ENCODE measurements at regions not wholly inside any gene's neighbourhood (a gene's known extent, or its start where the extent isn't known, plus 50 kb on each side); places are given as distances from the start of the nearest gene placed in this dataset.

DNA sequence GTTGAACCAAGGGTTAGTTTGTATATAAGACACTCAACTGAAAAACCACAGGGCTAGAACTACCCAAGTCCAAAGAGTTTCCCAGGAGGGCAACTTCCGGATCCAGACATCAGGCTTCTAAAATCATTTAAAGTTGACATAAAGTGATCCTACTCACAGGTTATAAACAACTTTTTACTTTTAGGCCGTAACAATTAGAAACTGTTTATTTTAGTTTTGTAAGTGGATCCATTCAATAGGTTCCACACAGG is 454.6 kb downstream of the MEIS1 start:
- POLR2A ChIA-PET = interaction anchor here (0.5 kb wide), 1 partner anchor 1878 kb away, joined by 3 read pairs; no protein-coding TSS in a partner anchor
- no peak overlapping the region for H3K4me3 ChIP-seq (ENCODE audit: low read depth in 2 of 2, low read length in 2 of 2)
- H3K9me3 ChIP-seq (ENCODE audit: control insufficient read depth, insufficient read depth, low read depth, low read length) = no peaks in the 10 kb centered on the region
- H3K4me1 ChIP-seq (ENCODE audit: control insufficient read depth, insufficient read depth, low read length) = no peaks in the 10 kb centered on the region
- TF ChIP-seq TCF7L2 (IDR thresholded peaks at IDR 0.05; ENCODE audit: low read depth, low read length) = no peak
- TF ChIP-seq, protein P1, sequence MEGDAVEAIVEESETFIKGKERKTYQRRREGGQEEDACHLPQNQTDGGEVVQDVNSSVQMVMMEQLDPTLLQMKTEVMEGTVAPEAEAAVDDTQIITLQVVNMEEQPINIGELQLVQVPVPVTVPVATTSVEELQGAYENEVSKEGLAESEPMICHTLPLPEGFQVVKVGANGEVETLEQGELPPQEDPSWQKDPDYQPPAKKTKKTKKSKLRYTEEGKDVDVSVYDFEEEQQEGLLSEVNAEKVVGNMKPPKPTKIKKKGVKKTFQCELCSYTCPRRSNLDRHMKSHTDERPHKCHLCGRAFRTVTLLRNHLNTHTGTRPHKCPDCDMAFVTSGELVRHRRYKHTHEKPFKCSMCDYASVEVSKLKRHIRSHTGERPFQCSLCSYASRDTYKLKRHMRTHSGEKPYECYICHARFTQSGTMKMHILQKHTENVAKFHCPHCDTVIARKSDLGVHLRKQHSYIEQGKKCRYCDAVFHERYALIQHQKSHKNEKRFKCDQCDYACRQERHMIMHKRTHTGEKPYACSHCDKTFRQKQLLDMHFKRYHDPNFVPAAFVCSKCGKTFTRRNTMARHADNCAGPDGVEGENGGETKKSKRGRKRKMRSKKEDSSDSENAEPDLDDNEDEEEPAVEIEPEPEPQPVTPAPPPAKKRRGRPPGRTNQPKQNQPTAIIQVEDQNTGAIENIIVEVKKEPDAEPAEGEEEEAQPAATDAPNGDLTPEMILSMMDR (IDR thresholded peaks at IDR 0.05) = no peak
- TF ChIP-seq, protein P2, sequence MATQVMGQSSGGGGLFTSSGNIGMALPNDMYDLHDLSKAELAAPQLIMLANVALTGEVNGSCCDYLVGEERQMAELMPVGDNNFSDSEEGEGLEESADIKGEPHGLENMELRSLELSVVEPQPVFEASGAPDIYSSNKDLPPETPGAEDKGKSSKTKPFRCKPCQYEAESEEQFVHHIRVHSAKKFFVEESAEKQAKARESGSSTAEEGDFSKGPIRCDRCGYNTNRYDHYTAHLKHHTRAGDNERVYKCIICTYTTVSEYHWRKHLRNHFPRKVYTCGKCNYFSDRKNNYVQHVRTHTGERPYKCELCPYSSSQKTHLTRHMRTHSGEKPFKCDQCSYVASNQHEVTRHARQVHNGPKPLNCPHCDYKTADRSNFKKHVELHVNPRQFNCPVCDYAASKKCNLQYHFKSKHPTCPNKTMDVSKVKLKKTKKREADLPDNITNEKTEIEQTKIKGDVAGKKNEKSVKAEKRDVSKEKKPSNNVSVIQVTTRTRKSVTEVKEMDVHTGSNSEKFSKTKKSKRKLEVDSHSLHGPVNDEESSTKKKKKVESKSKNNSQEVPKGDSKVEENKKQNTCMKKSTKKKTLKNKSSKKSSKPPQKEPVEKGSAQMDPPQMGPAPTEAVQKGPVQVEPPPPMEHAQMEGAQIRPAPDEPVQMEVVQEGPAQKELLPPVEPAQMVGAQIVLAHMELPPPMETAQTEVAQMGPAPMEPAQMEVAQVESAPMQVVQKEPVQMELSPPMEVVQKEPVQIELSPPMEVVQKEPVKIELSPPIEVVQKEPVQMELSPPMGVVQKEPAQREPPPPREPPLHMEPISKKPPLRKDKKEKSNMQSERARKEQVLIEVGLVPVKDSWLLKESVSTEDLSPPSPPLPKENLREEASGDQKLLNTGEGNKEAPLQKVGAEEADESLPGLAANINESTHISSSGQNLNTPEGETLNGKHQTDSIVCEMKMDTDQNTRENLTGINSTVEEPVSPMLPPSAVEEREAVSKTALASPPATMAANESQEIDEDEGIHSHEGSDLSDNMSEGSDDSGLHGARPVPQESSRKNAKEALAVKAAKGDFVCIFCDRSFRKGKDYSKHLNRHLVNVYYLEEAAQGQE (IDR thresholded peaks at IDR 0.05; ENCODE audit: insufficient read depth in 1 of 2, low read depth in 2 of 2, low read length in 1 of 2) = no peak
- no peak for TF ChIP-seq POLR2AphosphoS5 (IDR thresholded peaks at IDR 0.05; ENCODE audit: low read depth, low read length)
- TF ChIP-seq SIN3A (IDR thresholded peaks at IDR 0.05; ENCODE audit: borderline replicate concordance, insufficient read depth, low read depth, low read length) = no peak
- intact Hi-C loops (cut with micrococcal nuclease; ENCODE audit: unreplicated experiment) = no loop called here
- H3K27ac ChIP-seq (ENCODE audit: low read length) = no peak overlapping the region
- no peaks in the 10 kb centered on the region for H3K36me3 ChIP-seq (ENCODE audit: control insufficient read depth, insufficient read depth, low read length)
- BruUV-seq (replicated peaks) = no TSS peak
- ATAC-seq (no peak), DNase-seq (ENCODE audit: low read depth, low spot score) (no peak)
- no peaks in the 10 kb centered on the region for H3K27me3 ChIP-seq (ENCODE audit: control insufficient read depth, insufficient read depth, low read length)
- in situ Hi-C loops (cut with HindIII; ENCODE audit: low pct_unique_long_range_greater_than_20kb, low sequenced_read_pairs) = no loop called here
- CTCF ChIA-PET = interaction anchor here (0.7 kb wide), 1 partner anchor 920 kb away, joined by 10 read pairs; no protein-coding TSS in a partner anchor

DNA sequence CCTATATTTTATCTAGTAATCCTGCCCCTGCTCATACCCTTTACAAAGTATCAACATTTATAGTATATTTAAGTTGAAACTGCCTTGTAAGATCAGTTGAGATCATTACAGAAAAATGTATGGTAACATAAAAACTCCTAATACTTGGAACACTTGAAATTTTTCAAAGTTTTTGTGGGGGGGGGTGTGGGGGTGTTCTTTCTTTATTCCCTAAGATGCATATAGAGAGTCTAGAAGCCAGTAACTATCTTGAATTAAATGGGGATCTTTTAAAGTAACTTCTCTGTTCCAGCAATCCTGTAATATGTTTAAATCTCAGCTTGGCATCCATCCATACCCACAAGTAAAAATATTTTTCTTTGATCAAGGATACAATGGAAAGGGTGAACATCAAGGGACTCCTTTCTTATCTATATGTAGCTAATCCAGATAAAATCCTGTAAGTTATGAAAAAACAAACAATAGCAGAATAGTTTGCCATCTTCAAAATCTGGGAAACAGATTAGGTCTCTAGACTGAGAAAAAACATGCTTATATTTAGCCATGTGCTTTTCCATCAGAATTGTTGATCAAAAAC is 455.3 kb downstream of the MEIS1 start:
- ChIA-PET POLR2A (no interaction called here), CTCF (no interaction called here)
- no peaks in the 10 kb centered on the region for H3K9me3 ChIP-seq (ENCODE audit: control insufficient read depth, insufficient read depth, low read depth, low read length)
- no peaks in the 10 kb centered on the region for H3K4me1 ChIP-seq (ENCODE audit: control insufficient read depth, insufficient read depth, low read length)
- TF ChIP-seq SIN3A (IDR thresholded peaks at IDR 0.05; ENCODE audit: borderline replicate concordance, insufficient read depth, low read depth, low read length) = no peak
- no peak for TF ChIP-seq TCF7L2 (IDR thresholded peaks at IDR 0.05; ENCODE audit: low read depth, low read length)
- TF ChIP-seq, protein P1 (IDR thresholded peaks at IDR 0.05) = no peak
- TF ChIP-seq, protein P2 (IDR thresholded peaks at IDR 0.05; ENCODE audit: insufficient read depth in 1 of 2, low read depth in 2 of 2, low read length in 1 of 2) = no peak
- DNase-seq (ENCODE audit: low read depth, low spot score) (no peak), ATAC-seq (no peak)
- BruUV-seq (replicated peaks) = no TSS peak
- H3K27me3 ChIP-seq (ENCODE audit: control insufficient read depth, insufficient read depth, low read length) = no peaks in the 10 kb centered on the region
- intact Hi-C loops (cut with micrococcal nuclease; ENCODE audit: unreplicated experiment) = no loop called here
- no peak overlapping the region for H3K27ac ChIP-seq (ENCODE audit: low read length)
- no peaks in the 10 kb centered on the region for H3K36me3 ChIP-seq (ENCODE audit: control insufficient read depth, insufficient read depth, low read length)
- in situ Hi-C loops (cut with HindIII; ENCODE audit: low pct_unique_long_range_greater_than_20kb, low sequenced_read_pairs) = no loop called here
- H3K4me3 ChIP-seq (ENCODE audit: low read depth in 2 of 2, low read length in 2 of 2) = no peak overlapping the region
